HG02678 (cell line): ENCODE measurements at regions not wholly inside any gene's neighbourhood (a gene's known extent, or its start where the extent isn't known, plus 50 kb on each side); places are given as distances from the start of the nearest gene placed in this dataset.

Experiments used
- ATAC-seq: cut with Tn5 transposase; IDR thresholded peaks from one replicate; pipeline ENCODE4 v1.9.1; 2021; ENCODE audit warnings: mild to moderate bottlenecking, moderate library complexity; ENCODE audit not compliant: unreplicated experiment

GRCh38 chr3:5304188-5304587, 116.7 kb downstream of the EDEM1 start:
- no peak for ATAC-seq

GRCh38 chr3:5304789-5305683, 117.5 kb downstream of the EDEM1 start:
- ATAC-seq = peak; percentile 85

DNA sequence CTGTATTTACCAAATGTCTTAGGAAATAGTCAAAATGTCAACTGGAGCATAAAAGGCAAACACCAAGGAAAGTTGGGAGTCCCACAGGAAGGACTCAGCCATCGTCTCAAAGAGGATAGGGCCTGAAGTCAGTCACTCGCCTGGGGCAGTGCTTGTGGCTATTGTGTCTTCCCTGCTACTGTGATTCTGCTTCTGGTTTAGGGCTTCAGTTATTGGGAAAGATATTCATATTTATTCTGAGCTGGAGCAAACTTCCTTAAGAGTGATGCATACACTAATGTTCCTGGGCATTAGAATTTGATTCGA, 118.1 kb downstream of the EDEM1 start:
- ATAC-seq = no peak

- ATAC-seq = no peak
Observed at GRCh38 chr3:5309171-5309570, 121.7 kb downstream of the EDEM1 start.

DNA sequence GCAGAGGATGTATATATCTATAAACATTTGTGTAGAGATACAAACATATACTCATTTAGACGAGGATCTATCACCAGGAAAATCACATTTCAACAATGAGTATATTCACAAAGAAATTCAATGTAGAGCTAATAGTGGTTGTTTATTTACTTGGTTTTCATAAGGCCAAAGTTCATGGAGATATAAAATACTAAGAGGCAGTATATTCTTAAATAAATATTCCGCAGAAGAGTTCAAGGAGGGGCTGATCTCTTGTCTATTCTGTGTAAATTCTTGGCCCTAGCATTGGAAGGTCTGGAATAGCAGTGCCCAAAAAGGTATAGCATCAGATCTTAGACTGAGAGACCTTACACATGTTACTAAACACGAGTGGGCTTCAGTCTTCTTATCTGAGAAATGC, 122.1 kb downstream of the EDEM1 start:
- no peak for ATAC-seq

DNA sequence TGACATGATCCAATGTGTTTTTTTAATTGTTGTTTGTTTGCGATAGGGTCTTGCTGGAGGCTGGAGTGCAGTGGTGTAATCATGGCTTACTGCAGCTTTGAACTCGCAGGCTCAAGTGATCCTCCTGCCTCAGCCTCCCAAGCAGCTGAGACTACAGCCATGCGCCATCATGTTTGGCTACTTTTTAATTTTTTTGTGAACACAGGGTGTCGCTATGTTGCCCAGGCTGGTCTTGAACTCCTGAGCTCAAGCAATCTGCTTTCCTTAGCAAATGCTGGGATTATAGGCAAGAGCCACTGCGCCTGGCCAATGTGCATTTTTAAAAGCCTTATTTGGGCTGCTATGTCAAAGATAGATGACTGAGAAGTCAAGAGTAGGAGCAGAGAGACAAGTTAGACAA, 123.0 kb downstream of the EDEM1 start:
- ATAC-seq = no peak

GRCh38 chr3:5312290-5312689, 124.8 kb downstream of the EDEM1 start:
- ATAC-seq = no peak

DNA sequence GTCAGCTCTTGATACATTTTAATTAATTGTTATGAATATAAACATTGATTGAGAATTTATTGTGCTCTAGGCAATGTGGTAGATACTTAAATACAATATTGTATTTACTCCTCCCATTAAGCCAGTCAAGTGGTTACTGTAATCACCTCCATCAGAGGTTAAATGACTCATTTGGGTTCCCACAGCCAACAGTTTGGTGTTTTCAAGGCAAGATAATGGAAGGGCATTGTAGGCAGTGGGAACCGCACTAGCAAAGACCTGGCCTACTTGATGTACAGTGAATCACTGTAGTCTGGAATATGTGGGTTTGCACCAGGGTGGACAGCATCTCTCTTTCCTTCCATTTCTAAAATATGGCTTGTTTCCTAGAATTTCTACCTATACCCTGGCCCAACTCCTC, 127.4 kb downstream of the EDEM1 start:
- no peak for ATAC-seq

GRCh38 chr3:5317557-5317956, 130.1 kb downstream of the EDEM1 start:
- no peak for ATAC-seq

- no peak for ATAC-seq
Observed at GRCh38 chr3:5319454-5319853, 131.9 kb downstream of the EDEM1 start.

- ATAC-seq = no peak
Observed at GRCh38 chr3:5321666-5322340, 134.3 kb downstream of the EDEM1 start.

DNA sequence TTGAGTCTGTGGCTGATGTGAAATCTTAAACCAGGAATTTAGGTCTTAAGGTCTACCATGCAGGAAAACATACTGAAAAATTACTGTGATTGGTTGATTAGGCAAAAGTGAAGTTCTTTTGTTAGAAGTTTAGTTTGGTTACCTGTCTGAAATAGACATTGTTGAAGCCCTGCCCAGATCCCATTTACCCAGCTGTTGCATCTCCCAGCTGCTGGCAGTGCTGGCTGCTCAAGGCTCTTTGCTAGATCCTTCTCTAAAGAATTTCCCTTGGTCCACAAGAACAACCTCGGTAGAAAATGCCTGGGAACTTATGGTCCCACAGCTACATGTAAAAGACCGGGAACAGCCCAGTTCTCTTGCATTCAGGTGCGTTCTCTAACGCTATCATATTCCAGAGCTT, 137.3 kb downstream of the EDEM1 start:
- no peak for ATAC-seq

DNA sequence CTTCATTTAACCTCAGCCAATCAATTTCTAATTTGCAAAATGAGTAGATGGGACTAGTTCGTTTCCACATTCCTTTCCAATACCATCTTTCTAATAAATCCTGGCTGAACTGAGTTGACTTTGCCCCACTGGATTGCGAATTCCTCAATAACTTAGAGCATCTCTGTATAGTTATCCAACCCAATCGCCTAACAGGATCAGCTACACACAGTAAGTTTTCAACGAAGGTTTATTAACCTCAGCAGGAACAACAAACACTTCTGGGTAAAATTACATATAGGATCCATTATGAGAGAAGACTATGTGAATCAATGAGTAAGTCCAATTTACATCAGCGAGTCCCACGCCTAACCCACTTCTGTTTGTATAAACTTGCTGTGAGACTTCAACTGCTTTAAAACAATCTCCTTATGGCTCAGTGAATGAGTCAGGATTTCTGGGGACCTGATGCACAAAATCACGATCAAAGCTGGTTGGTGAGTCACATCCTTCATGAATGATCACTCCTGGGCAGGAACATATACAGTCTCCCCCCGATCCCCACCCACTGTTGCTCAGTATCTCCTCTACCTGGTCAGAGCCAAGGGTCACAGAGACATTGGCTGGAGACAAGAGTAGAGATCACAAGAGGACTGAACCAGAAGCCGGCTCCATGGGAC, 142.8 kb downstream of the EDEM1 start:
- ATAC-seq = no peak

DNA sequence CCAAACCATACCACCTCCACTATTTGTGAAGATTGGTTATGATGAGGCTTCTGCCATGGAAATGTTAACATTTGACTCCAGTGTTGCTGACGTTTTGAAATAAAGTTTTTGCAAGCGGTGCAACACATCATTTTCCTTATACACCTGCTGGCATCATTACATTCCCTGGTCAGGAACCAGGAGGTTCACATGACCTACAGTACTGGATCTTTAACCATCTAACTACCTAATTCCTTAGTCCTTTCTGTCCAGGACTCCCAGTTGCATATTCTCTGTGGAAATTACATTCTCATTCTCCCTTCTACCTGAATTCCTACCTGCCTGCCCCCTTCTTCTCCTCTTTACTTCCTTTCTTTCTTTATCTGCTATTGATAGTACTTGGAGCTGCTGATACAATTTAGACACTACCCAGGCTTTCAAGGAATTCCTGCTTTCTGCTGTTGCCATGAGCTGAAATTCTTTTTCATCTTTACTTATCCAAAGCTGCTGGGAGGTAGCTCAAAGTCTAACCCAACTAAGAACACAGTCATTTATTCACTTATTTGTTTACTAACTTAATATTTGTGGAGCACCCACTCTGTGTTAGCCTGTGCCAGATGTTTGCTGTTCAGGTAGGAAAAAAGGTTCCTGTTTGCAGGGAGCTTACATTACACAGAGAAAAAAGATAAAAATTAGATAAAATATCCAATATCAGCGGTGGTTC, 144.2 kb downstream of the EDEM1 start:
- no peak for ATAC-seq

DNA sequence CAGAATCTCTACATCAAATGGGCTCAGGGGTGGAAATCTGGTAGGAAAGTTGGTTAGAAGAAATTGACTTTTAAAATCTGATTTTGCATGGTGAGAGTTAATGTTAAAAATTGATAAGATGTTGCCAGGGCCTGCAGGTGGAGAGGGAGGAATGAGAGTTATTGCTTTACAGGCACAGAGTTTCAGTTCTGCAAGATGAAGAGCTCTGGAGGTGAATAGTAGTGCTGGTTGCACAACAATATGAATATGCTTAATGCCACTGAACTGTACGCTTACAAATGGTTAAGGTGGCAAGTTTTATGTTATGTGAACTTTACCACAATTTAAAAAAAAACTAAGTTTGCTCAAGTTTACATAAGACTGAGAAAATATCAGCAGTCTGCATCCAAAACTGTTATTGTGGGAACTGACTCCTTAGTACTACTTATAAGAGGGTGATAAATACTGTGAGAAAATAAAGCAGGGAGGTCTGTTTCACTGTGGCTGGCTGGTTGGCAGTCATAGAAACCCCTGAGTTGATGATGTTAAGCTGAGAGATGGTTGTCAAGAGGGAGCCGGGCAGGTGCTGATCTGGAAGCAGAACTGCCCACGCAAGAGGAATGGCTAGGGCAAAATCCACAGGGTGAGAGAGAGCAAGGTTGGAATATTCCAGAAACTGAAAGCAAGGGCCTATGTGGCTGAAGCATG, 144.9 kb downstream of the EDEM1 start:
- peak; percentile 61 for ATAC-seq

- no peak for ATAC-seq
Observed at GRCh38 chr3:5339967-5340535, 152.5 kb downstream of the EDEM1 start.

GRCh38 chr3:5341610-5342009, 154.1 kb downstream of the EDEM1 start:
- ATAC-seq = no peak

DNA sequence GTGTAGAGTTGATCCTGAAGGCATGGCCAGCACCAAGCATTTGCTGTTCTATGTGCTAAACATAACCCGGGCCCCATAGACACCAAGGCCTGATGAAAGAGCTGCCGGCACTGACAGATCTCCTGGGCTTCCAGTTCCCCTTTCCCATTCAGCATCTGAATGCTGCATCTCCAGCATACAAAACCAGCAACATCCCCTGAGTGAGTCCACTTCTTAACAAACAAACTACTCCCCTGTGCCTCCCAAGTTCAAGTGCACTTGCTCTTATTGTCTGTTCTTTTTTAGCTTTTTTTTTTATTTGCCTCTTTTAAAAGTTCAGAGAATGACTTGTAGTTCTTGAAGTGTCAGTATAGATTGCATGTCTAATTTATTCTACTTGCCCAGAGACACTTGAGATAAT, 156.0 kb downstream of the EDEM1 start:
- ATAC-seq = no peak

GRCh38 chr3:5344707-5345106, 157.2 kb downstream of the EDEM1 start:
- ATAC-seq = no peak

DNA sequence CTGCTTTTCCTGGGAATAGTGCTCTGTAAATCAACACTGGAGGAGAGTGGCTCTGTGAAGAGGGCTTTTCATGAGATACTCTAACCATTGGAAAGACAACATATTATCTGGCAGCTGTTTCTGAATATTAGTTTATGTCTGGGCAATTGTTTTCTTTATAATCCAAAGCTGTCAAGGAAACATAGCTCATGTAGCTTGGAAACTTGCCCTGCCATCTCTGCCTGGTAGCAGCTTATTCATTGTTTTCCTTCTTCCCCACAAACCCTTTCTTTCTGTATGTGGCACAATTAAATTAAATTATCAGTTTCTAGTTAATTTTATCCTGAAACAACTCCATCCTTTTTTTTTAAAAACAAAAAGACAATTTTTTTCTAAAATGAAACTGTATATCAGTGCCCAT, 160.0 kb downstream of the EDEM1 start:
- no peak for ATAC-seq
